Colonic mucosa (tissue), 4 donors: ENCODE measurements at regions not wholly inside any gene's neighbourhood (a gene's known extent, or its start where the extent isn't known, plus 50 kb on each side); places are given as distances from the start of the nearest gene placed in this dataset.
A peak's percentile ranks its signal among the peaks of the same experiment; 100 is the strongest.

Source experiments
- DNase-seq: peaks from one replicate; pipeline ENCODE4 v3.0.0-alpha.2; 2020
- H3K27ac ChIP-seq: fragments of 200-600 bp; one replicate; pipeline ENCODE4 v1.8.0; 2021
- H3K27me3 ChIP-seq: fragments of 200-600 bp; one replicate; pipeline ENCODE4 v1.8.0; 2021
- H3K36me3 ChIP-seq: fragments of 200-600 bp; one replicate; pipeline ENCODE4 v1.8.0; 2021
- H3K4me1 ChIP-seq: fragments of 200-600 bp; one replicate; pipeline ENCODE4 v1.8.0; 2021; ENCODE audit warnings: mild to moderate bottlenecking
- H3K4me3 ChIP-seq: fragments of 200-600 bp; one replicate; pipeline ENCODE4 v1.8.0; 2021
- H3K9ac ChIP-seq, 2 donors: one replicate each; pipeline ENCODE4 v1.7.0; 2013; ENCODE audit warnings: control low read depth in 2 of 2, low read depth in 2 of 2, low read length in 2 of 2
- H3K9me3 ChIP-seq: fragments of 200-600 bp; one replicate; pipeline ENCODE4 v1.8.0; 2021
- CTCF ChIP-seq: fragments of 200-600 bp; IDR thresholded peaks from one replicate; pipeline ENCODE4 v1.8.0; 2022; ENCODE audit warnings: antibody characterized with exemption, mild to moderate bottlenecking
- intact Hi-C: fragments of 100-400 bp; cut with DNase I; formaldehyde crosslinking; loops from one replicate; pipeline ENCODE4 v1.14.1; 2022
- donor health status: healthy.
- donor health status: DM: no; HTN: no; CAD: no.
- donor health status: DM: no; HTN: no; CAD: no.

- H3K27ac ChIP-seq, result no peak overlapping the region
- no peaks in the 10 kb centered on the region for H3K9me3 ChIP-seq
- no peaks in the 10 kb centered on the region for H3K36me3 ChIP-seq
- intact Hi-C loops, result no loop called here
- H3K9ac ChIP-seq, result no peak overlapping the region
- no peak overlapping the region for H3K4me3 ChIP-seq
- H3K4me1 ChIP-seq, result no peaks in the 10 kb centered on the region
- no peaks in the 10 kb centered on the region for H3K27me3 ChIP-seq
- TF ChIP-seq CTCF, result no peak
- DNase-seq, result no peak
These were observed 60.5 kb upstream of the POMGNT2 start for GRCh38 chr3:43166406-43166805.

GRCh38 chr3:43165786-43166185, 59.9 kb upstream of the POMGNT2 start:
- Histone ChIP-seq H3K27me3 (no peaks in the 10 kb centered on the region), H3K9me3 (no peaks in the 10 kb centered on the region), H3K27ac (no peak overlapping the region), H3K4me1 (no peaks in the 10 kb centered on the region), H3K4me3 (no peak overlapping the region), H3K9ac (no peak overlapping the region), H3K36me3 (no peaks in the 10 kb centered on the region)
- intact Hi-C loops, result no loop called here
- no peak for DNase-seq
- TF ChIP-seq CTCF, result no peak

- intact Hi-C loops, result loop anchor here (5.0 kb wide), 2 partner anchors 213 to 338 kb away; no protein-coding TSS in a partner anchor
- Histone ChIP-seq H3K36me3 (no peaks in the 10 kb centered on the region), H3K9ac (no peak overlapping the region), H3K4me3 (no peak overlapping the region), H3K27ac (no peak overlapping the region), H3K27me3 (no peaks in the 10 kb centered on the region), H3K9me3 (no peaks in the 10 kb centered on the region), H3K4me1 (no peaks in the 10 kb centered on the region)
- no peak for TF ChIP-seq CTCF
- DNase-seq, result no peak
These were observed 58.1 kb upstream of the POMGNT2 start for GRCh38 chr3:43163895-43164493.

GRCh38 chr3:43162230-43163084, 56.6 kb upstream of the POMGNT2 start:
- H3K9ac ChIP-seq, result no peak overlapping the region
- no peaks in the 10 kb centered on the region for H3K27me3 ChIP-seq
- TF ChIP-seq CTCF, result peak; percentile 27
- intact Hi-C loops, result loop anchor here (5.0 kb wide), 2 partner anchors 215 to 340 kb away; no protein-coding TSS in a partner anchor
- H3K4me3 ChIP-seq, result no peak overlapping the region
- no peak for DNase-seq
- H3K27ac ChIP-seq, result no peak overlapping the region
- H3K9me3 ChIP-seq, result no peaks in the 10 kb centered on the region
- H3K36me3 ChIP-seq, result no peaks in the 10 kb centered on the region
- no peaks in the 10 kb centered on the region for H3K4me1 ChIP-seq

- Histone ChIP-seq H3K27ac (no peak overlapping the region), H3K27me3 (no peaks in the 10 kb centered on the region), H3K9ac (no peak overlapping the region), H3K4me3 (no peak overlapping the region), H3K9me3 (no peaks in the 10 kb centered on the region), H3K4me1 (no peaks in the 10 kb centered on the region), H3K36me3 (no peaks in the 10 kb centered on the region)
- no peak for TF ChIP-seq CTCF
- intact Hi-C loops, result loop anchor here (5.0 kb wide), 2 partner anchors 216 to 341 kb away; no protein-coding TSS in a partner anchor
- no peak for DNase-seq
These were observed 55.9 kb upstream of the POMGNT2 start for GRCh38 chr3:43161684-43162229.
